Activated CD8-positive, alpha-beta memory T cell treated with anti-CD3 and anti-CD28 coated beads, Interleukin-2, amount 50 U/mL, for 1 hour (primary cell): ENCODE measurements at regions not wholly inside any gene's neighbourhood (a gene's known extent, or its start where the extent isn't known, plus 50 kb on each side); places are given as distances from the start of the nearest gene placed in this dataset.
"Not testable (repeated sequence)": the region's sequence is repeated elsewhere in the genome, so short reads cannot be mapped to it uniquely, and the experiment has no call there.

Source experiments
- DNase-seq: peaks from one replicate; pipeline ENCODE4 v3.0.0-alpha.2; 2020; ENCODE audit errors: extremely low read depth

GRCh38 chr5:82603033-82603987 is 325.2 kb upstream of the RPS23 start:
- no peak for DNase-seq

GRCh38 chr5:82601861-82602260 is 323.7 kb upstream of the RPS23 start:
- no peak for DNase-seq

- DNase-seq: no peak
Observed at GRCh38 chr5:82601077-82601476, 322.9 kb upstream of the RPS23 start.

- DNase-seq: no peak
Observed at GRCh38 chr5:82599692-82600091, 321.5 kb upstream of the RPS23 start.

GRCh38 chr5:82599030-82599429 is 320.9 kb upstream of the RPS23 start:
- no peak for DNase-seq

- no peak for DNase-seq
Observed at GRCh38 chr5:82597437-82597836, 319.3 kb upstream of the RPS23 start.

GRCh38 chr5:82596451-82596850 is 318.3 kb upstream of the RPS23 start:
- DNase-seq: no peak

GRCh38 chr5:82595113-82595512 is 317.0 kb upstream of the RPS23 start:
- no peak for DNase-seq

- no peak for DNase-seq
Observed at GRCh38 chr5:82594097-82594496, 315.9 kb upstream of the RPS23 start.

- DNase-seq: no peak
Observed at GRCh38 chr5:82593481-82593880, 315.3 kb upstream of the RPS23 start.

- DNase-seq: no peak
Observed at GRCh38 chr5:82591021-82591515, 312.9 kb upstream of the RPS23 start.

GRCh38 chr5:82590112-82590511 is 312.0 kb upstream of the RPS23 start:
- DNase-seq: no peak

- no peak for DNase-seq
Observed at GRCh38 chr5:82586661-82587310, 308.6 kb upstream of the RPS23 start.

- DNase-seq: no peak
Observed at GRCh38 chr5:82586181-82586580, 308.0 kb upstream of the RPS23 start.

GRCh38 chr5:82584631-82585030 is 306.5 kb upstream of the RPS23 start:
- DNase-seq: no peak

GRCh38 chr5:82583331-82583730 is 305.2 kb upstream of the RPS23 start:
- not testable (repeated sequence) for DNase-seq

GRCh38 chr5:82564963-82565362 is 286.8 kb upstream of the RPS23 start:
- DNase-seq: no peak

GRCh38 chr5:82563745-82564144 is 285.6 kb upstream of the RPS23 start:
- DNase-seq: no peak

- no peak for DNase-seq
Observed at GRCh38 chr5:82562696-82563240, 284.6 kb upstream of the RPS23 start.

- no peak for DNase-seq
Observed at GRCh38 chr5:82561797-82562196, 283.6 kb upstream of the RPS23 start.

- no peak for DNase-seq
Observed at GRCh38 chr5:82560969-82561368, 282.8 kb upstream of the RPS23 start.

GRCh38 chr5:82560561-82560960 is 282.4 kb upstream of the RPS23 start:
- DNase-seq: no peak
